K562 (cell line): ENCODE measurements at regions not wholly inside any gene's neighbourhood (a gene's known extent, or its start where the extent isn't known, plus 50 kb on each side); places are given as distances from the start of the nearest gene placed in this dataset.

Source experiments
- ATAC-seq: fragments of 200-7000 bp; cut with Tn5 transposase; 3 replicates; pipeline ENCODE4 v1.9.1; 2020; ENCODE audit warnings: moderate library complexity
- BruUV-seq: library from RNA; stranded (reverse); fragments of 400-500 nt; replicated peaks from 2 replicates; lab custom pipeline; 2021; lab: Mats Ljungman, UMichigan
- CTCF ChIA-PET: fragments of 300-600 bp; formaldehyde crosslinking; extraction: SDS; loops from one replicate; lab custom pipeline; 2021; ENCODE audit warnings: low intra/inter-chr PET ratio; lab: Yijun Ruan, JAX
- POLR2A ChIA-PET: fragments of 300-600, 350-650 bp; sonication (Branson Sonifier 250); formaldehyde crosslinking; extraction: SDS; loops from one replicate; lab custom pipeline; 2021; ENCODE audit warnings: antibody characterized with exemption, inconsistent platforms; lab: Yijun Ruan, JAX
- DNase-seq, 4 experiments: peaks; one replicate each; pipeline versions ENCODE4 v3.0.0 to v3.0.0-alpha.2; 2011 to 2018; ENCODE audit warnings: low spot score in 3 of 4, mixed read lengths in 3 of 4; ENCODE audit errors: extremely low read depth in 1 of 4
- FAIRE-seq: peaks from 2 replicates; lab custom pipeline; 2011; peaks lifted over from hg19 to GRCh38; lab: Jason Lieb, UNC
- H2AFZ ChIP-seq: 2 replicates; pipeline ENCODE4 v1.6.0; 2011; ENCODE audit warnings: low read depth, low read length, control low read depth, inconsistent platforms
- H3K27ac ChIP-seq: fragments of 200-600 bp; 3 replicates; pipeline ENCODE4 v1.8.0; 2011; ENCODE audit warnings: low read depth, mild to moderate bottlenecking, control low read depth, inconsistent platforms, low read length, moderate library complexity, mixed read lengths; ENCODE audit errors: extremely low read depth
- H3K27me3 ChIP-seq, 2 experiments: fragments of 300-600 bp in 1 of 2; 2 replicates in 1 of 2; 3 replicates in 1 of 2; pipeline versions ENCODE4 v1.6.0 to v1.8.0; 2011; ENCODE audit warnings: inconsistent platforms in 2 of 2, low read length in 2 of 2, mild to moderate bottlenecking in 1 of 2, mixed read lengths in 1 of 2, moderate library complexity in 1 of 2; ENCODE audit not compliant: control insufficient read depth in 2 of 2, insufficient read depth in 2 of 2
- H3K36me3 ChIP-seq: fragments of 300-600 bp; 3 replicates; pipeline ENCODE4 v1.8.0; 2011; ENCODE audit warnings: mild to moderate bottlenecking, low read length, inconsistent platforms; ENCODE audit not compliant: control insufficient read depth, insufficient read depth
- H3K4me1 ChIP-seq, 2 experiments: fragments of 200-600 bp in 1 of 2; replicated peaks in 1 of 2; 2 replicates in 1 of 2; 3 replicates in 1 of 2; pipeline versions ENCODE4 v1.5.1 to v1.8.0; 2011; ENCODE audit warnings: inconsistent platforms in 2 of 2, low read length in 2 of 2, mild to moderate bottlenecking in 1 of 2, mixed read lengths in 1 of 2, moderate library complexity in 1 of 2; ENCODE audit not compliant: control insufficient read depth in 2 of 2, insufficient read depth in 2 of 2
- H3K4me2 ChIP-seq: 2 replicates; pipeline ENCODE4 v1.6.1; 2011; ENCODE audit warnings: low read length, control low read depth, inconsistent platforms, mixed read lengths; ENCODE audit not compliant: insufficient read depth
- H3K4me3 ChIP-seq: fragments of 200-600 bp; sonication (generic), shearing (Covaris generic); 2 replicates; pipeline ENCODE4 v1.5.1; 2016; ENCODE audit warnings: control low read depth, inconsistent platforms
- H3K79me2 ChIP-seq: fragments of 200-600 bp; 3 replicates; pipeline ENCODE4 v1.8.0; 2011; ENCODE audit warnings: low read length, inconsistent platforms; ENCODE audit not compliant: control insufficient read depth, insufficient read depth
- H3K9ac ChIP-seq, 2 experiments: 2 replicates each; pipeline versions ENCODE4 v1.6.0 to v1.6.1; 2011; ENCODE audit warnings: low read depth in 2 of 2, low read length in 2 of 2, control low read depth in 1 of 2, inconsistent platforms in 1 of 2, mild to moderate bottlenecking in 1 of 2, mixed read lengths in 1 of 2; ENCODE audit not compliant: insufficient read depth in 1 of 2
- H3K9me1 ChIP-seq: one replicate; pipeline ENCODE4 v1.6.0; 2011; ENCODE audit warnings: inconsistent platforms, mild to moderate bottlenecking, low read length, moderate library complexity; ENCODE audit not compliant: control insufficient read depth, insufficient read depth
- H3K9me3 ChIP-seq: replicated peaks from 2 replicates; pipeline ENCODE4 v1.5.1; 2011; ENCODE audit warnings: low read depth, low read length, inconsistent platforms; ENCODE audit not compliant: control insufficient read depth, insufficient read depth
- H4K20me1 ChIP-seq: replicated peaks from 2 replicates; pipeline ENCODE4 v1.6.1; 2011; ENCODE audit warnings: low read length, inconsistent platforms, mixed read lengths; ENCODE audit not compliant: control insufficient read depth, insufficient read depth
- BCOR ChIP-seq: fragments of 450-650 bp; IDR thresholded peaks from 2 replicates; pipeline ENCODE4 v1.6.1; 2016
- FOXK1 ChIP-seq: sonication (generic); formaldehyde crosslinking; IDR thresholded peaks from 2 replicates; pipeline ENCODE4 v1.8.0; 2022; ENCODE audit warnings: missing genetic modification reagents, mild to moderate bottlenecking, borderline replicate concordance
- GABPA ChIP-seq: fragments of 200-800 bp; sonication (Bioruptor generic); conservative IDR thresholded peaks from 2 replicates; pipeline ENCODE4 v1.6.1; 2016; ENCODE audit warnings: low read depth, missing genetic modification characterization, missing compliant biosample characterization
- HCFC1 ChIP-seq: IDR thresholded peaks from 2 replicates; pipeline ENCODE4 v1.6.1; 2012; ENCODE audit warnings: low read depth, low read length, improper control_type of control experiment
- HEY1 ChIP-seq: fragments of 250-450 bp; sonication (Bioruptor Pico); IDR thresholded peaks from 2 replicates; pipeline ENCODE4 v1.5.0; 2020; ENCODE audit warnings: mild to moderate bottlenecking, moderate library complexity, borderline replicate concordance
- HLTF ChIP-seq: fragments of 450-650 bp; IDR thresholded peaks from 2 replicates; pipeline ENCODE4 v1.6.1; 2016
- HMG20A ChIP-seq: fragments of 450-650 bp; formaldehyde crosslinking; conservative IDR thresholded peaks from 2 replicates; pipeline ENCODE4 v1.4.0; 2020; ENCODE audit warnings: mild to moderate bottlenecking, mixed read lengths
- HNRNPH1 ChIP-seq: fragments of 200-400 bp; formaldehyde crosslinking; optimal IDR thresholded peaks from 2 replicates; pipeline ENCODE3; 2017; ENCODE audit warnings: low read depth, mild to moderate bottlenecking, low read length, moderate library complexity
- PCBP1 ChIP-seq: fragments of 200-400 bp; formaldehyde crosslinking; IDR thresholded peaks from 2 replicates; pipeline ENCODE4 v1.6.1; 2018; ENCODE audit warnings: mild to moderate bottlenecking, low read depth, low read length; ENCODE audit not compliant: poor library complexity, severe bottlenecking
- PHF8 ChIP-seq: fragments of 200-600 bp; sonication (generic); IDR thresholded peaks from 2 replicates; pipeline ENCODE4 v1.6.1; 2012; ENCODE audit warnings: mixed run types, mild to moderate bottlenecking, inconsistent platforms, low read length, moderate library complexity, borderline replicate concordance
- RAD21 ChIP-seq, 2 experiments: fragments of 250-450 bp in 1 of 2; fragments of 450-650 bp in 1 of 2; sonication (Bioruptor Pico) in 1 of 2; formaldehyde crosslinking in 1 of 2; IDR thresholded peaks in 1 of 2; conservative IDR thresholded peaks in 1 of 2; 2 replicates each; pipeline versions ENCODE4 v1.4.0 to v1.8.0; 2020 to 2022; ENCODE audit warnings: mild to moderate bottlenecking in 2 of 2, moderate library complexity in 1 of 2
- RFX5 ChIP-seq: IDR thresholded peaks from 2 replicates; pipeline ENCODE4 v1.6.1; 2011; ENCODE audit warnings: low read depth, mild to moderate bottlenecking, improper control_type of control experiment, low read length
- SOX6 ChIP-seq: fragments of 450-650 bp; IDR thresholded peaks from 2 replicates; pipeline ENCODE4 v1.6.1; 2014; ENCODE audit warnings: mild to moderate bottlenecking
- TARDBP ChIP-seq: fragments of 450-650 bp; IDR thresholded peaks from 2 replicates; pipeline ENCODE4 v1.6.1; 2016
- ZC3H4 ChIP-seq: sonication (generic); formaldehyde crosslinking; IDR thresholded peaks from 2 replicates; pipeline ENCODE4 v1.9.0; 2021; ENCODE audit warnings: missing genetic modification reagents, borderline replicate concordance
- ZNF586 ChIP-seq: fragments of 450-650 bp; formaldehyde crosslinking; conservative IDR thresholded peaks from 2 replicates; pipeline ENCODE4 v1.4.0; 2020; ENCODE audit warnings: mild to moderate bottlenecking, moderate library complexity
- WGBS: fragments of 100-300 bp; shearing (Covaris generic); methylation state at CpG from one replicate; pipeline ENCODE4 v1.1.6; 2016; ENCODE audit warnings: low coverage, mixed read lengths; ENCODE audit not compliant: insufficient coverage; ENCODE audit errors: missing lambda C conversion rate; 5-methylcytosine and 5-hydroxymethylcytosine counted together
- in situ Hi-C: fragments of 300-500 bp; cut with MboI; formaldehyde crosslinking; loops from 4 replicates; pipeline ENCODE4 v1.15.0; 2018; ENCODE audit warnings: inconsistent platforms, mixed read lengths
- intact Hi-C: fragments of 100-400 bp; cut with micrococcal nuclease; formaldehyde crosslinking; loops from 2 replicates; pipeline ENCODE4 v1.14.2; 2022
- TF ChIP-seq, protein P1 (sequence below): fragments of 450-650 bp; formaldehyde crosslinking; IDR thresholded peaks from 2 replicates; pipeline ENCODE4 v1.4.0; 2020; ENCODE audit warnings: mild to moderate bottlenecking, mixed read lengths
- TF ChIP-seq, protein P2 (sequence below): conservative IDR thresholded peaks from 2 replicates; pipeline ENCODE4 v1.6.1; 2011; ENCODE audit warnings: low read depth, mild to moderate bottlenecking, low read length; ENCODE audit not compliant: control insufficient read depth
- TF ChIP-seq, protein P3 (sequence below): fragments of 450-650 bp; IDR thresholded peaks from 2 replicates; pipeline ENCODE4 v1.6.1; 2018; ENCODE audit warnings: mild to moderate bottlenecking, low read depth; ENCODE audit not compliant: partially characterized antibody

DNA sequence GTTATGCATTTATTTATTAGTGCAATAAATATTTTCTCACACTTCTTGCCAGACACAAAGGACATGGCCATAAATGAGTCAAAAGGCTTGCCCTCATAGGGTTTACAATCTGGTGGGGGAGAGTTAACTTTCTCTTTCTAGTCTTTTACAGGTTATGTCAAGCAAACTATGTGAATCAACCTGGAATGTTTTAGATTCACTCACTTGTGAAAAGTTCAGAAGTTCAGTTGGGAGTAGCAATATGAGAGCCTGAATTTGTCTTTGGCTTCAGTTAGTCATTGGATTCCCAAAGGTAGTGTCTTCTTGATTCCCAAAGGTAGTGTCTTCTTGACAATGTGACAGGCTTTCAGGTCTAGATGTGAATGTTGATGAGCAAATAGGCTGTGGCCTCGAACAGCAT lies 264.8 kb downstream of the SOX2 start (continued):
- TF ChIP-seq, protein P1, sequence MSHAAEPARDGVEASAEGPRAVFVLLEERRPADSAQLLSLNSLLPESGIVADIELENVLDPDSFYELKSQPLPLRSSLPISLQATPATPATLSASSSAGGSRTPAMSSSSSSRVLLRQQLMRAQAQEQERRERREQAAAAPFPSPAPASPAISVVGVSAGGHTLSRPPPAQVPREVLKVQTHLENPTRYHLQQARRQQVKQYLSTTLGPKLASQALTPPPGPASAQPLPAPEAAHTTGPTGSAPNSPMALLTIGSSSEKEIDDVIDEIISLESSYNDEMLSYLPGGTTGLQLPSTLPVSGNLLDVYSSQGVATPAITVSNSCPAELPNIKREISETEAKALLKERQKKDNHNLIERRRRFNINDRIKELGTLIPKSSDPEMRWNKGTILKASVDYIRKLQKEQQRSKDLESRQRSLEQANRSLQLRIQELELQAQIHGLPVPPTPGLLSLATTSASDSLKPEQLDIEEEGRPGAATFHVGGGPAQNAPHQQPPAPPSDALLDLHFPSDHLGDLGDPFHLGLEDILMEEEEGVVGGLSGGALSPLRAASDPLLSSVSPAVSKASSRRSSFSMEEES (CRISPR knock-in tag) = no peak
- TF ChIP-seq HMG20A (no peak), ZNF586 (CRISPR knock-in tag) (no peak), HNRNPH1 (no peak), HCFC1 (no peak), HLTF (no peak)

DNA sequence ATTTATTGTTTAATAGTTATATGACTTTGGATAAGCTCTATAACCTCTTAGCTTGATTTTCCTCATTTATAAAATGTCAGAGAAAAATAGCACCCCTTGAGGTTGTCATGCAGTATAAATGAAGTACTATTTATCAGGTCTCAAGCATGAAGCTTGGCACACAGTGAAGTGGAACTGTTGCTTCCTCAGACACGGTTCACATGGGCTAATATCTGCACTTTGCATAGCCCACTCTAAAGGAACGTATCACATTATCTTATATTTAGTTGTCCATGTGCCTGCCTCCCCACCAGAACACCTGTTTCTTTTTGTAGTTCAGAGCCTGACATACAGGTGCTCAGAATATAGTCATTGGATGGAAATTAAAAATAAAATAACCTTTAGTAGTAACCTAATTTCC lies 273.7 kb downstream of the SOX2 start:
- no peaks in the 10 kb centered on the region for H3K27me3 ChIP-seq
- H3K4me1 ChIP-seq = no peaks in the 10 kb centered on the region
- intact Hi-C loops = no loop called here
- no TSS peak for BruUV-seq
- DNase-seq = no peak
- H3K9ac ChIP-seq = no peak overlapping the region
- H3K27ac ChIP-seq = no peak overlapping the region
- no peak for ATAC-seq
- ChIA-PET CTCF (no interaction called here), POLR2A (no interaction called here)
- no peak overlapping the region for H2AFZ ChIP-seq
- H3K9me1 ChIP-seq = no peaks in the 10 kb centered on the region
- no peaks in the 10 kb centered on the region for H3K79me2 ChIP-seq
- H3K4me3 ChIP-seq = no peak overlapping the region
- in situ Hi-C loops = no loop called here
- WGBS = 0% methylated on average over 2 of the region's 2 CpGs
- no peak overlapping the region for H3K4me2 ChIP-seq
- FAIRE-seq = no peak
- no peaks in the 10 kb centered on the region for H3K36me3 ChIP-seq
- no peaks in the 10 kb centered on the region for H4K20me1 ChIP-seq
- no peaks in the 10 kb centered on the region for H3K9me3 ChIP-seq
- TF ChIP-seq, protein P2, sequence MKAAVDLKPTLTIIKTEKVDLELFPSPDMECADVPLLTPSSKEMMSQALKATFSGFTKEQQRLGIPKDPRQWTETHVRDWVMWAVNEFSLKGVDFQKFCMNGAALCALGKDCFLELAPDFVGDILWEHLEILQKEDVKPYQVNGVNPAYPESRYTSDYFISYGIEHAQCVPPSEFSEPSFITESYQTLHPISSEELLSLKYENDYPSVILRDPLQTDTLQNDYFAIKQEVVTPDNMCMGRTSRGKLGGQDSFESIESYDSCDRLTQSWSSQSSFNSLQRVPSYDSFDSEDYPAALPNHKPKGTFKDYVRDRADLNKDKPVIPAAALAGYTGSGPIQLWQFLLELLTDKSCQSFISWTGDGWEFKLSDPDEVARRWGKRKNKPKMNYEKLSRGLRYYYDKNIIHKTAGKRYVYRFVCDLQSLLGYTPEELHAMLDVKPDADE = no peak
- TF ChIP-seq PHF8 (no peak), TARDBP (no peak), HEY1 (no peak), RFX5 (no peak), RAD21 (CRISPR knock-in tag; conservative IDR thresholded peaks at IDR 0.05 in 1 of 2, IDR thresholded peaks at IDR 0.05 in 1 of 2) (no peak), ZC3H4 (no peak), SOX6 (no peak), BCOR (no peak), GABPA (no peak), PCBP1 (no peak), FOXK1 (CRISPR knock-in tag) (no peak)
- TF ChIP-seq, protein P3, sequence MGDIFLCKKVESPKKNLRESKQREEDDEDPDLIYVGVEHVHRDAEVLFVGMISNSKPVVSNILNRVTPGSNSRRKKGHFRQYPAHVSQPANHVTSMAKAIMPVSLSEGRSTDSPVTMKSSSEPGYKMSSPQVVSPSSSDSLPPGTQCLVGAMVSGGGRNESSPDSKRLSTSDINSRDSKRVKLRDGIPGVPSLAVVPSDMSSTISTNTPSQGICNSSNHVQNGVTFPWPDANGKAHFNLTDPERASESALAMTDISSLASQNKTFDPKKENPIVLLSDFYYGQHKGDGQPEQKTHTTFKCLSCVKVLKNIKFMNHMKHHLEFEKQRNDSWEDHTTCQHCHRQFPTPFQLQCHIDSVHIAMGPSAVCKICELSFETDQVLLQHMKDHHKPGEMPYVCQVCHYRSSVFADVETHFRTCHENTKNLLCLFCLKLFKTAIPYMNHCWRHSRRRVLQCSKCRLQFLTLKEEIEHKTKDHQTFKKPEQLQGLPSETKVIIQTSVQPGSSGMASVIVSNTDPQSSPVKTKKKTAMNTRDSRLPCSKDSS = no peak
